ENCODE measurements at regions not wholly inside any gene's neighbourhood (a gene's known extent, or its start where the extent isn't known, plus 50 kb on each side); places are given as distances from the start of the nearest gene placed in this dataset.

GRCh38 chr10:47245731-47246350 is 54.2 kb upstream of the GDF10 start:
- no peak for TF ChIP-seq CTCF (IDR thresholded peaks at IDR 0.05; ENCODE audit: poor library complexity, severe bottlenecking)
- TF ChIP-seq SMC3 (conservative IDR thresholded peaks at IDR 0.05; ENCODE audit: poor library complexity), result no peak
- TF ChIP-seq EZH2 (IDR thresholded peaks at IDR 0.05; ENCODE audit: borderline replicate concordance, insufficient read depth, low read length, poor library complexity, severe bottlenecking), result no peak

Measured in neural cell (in vitro differentiated cells).